Stimulated activated effector memory CD8-positive, alpha-beta T cell treated with anti-CD3 and anti-CD28 coated beads, Interleukin-12 subunit alpha, Interleukin-12 subunit beta, amount 100 ng/mL, for 72 hours (primary cell): ENCODE measurements at regions not wholly inside any gene's neighbourhood (a gene's known extent, or its start where the extent isn't known, plus 50 kb on each side); places are given as distances from the start of the nearest gene placed in this dataset.

ENCODE experiments used
- ATAC-seq: fragments of 150-1000 bp; cut with Tn5 transposase; 2 replicates; pipeline ENCODE4 v1.10.0; 2021
- DNase-seq, 2 donors: peaks; one replicate each; pipeline ENCODE4 v3.0.0; 2021 to 2022; ENCODE audit warnings: low spot score in 2 of 2
- H3K27ac Mint-ChIP-seq: one replicate; pipeline ENCODE4 v1.8.0; 2022; ENCODE audit warnings: mild to moderate bottlenecking, mixed read lengths
- H3K36me3 Mint-ChIP-seq: one replicate; pipeline ENCODE4 v1.8.0; 2022; ENCODE audit warnings: mild to moderate bottlenecking, mixed read lengths
- H3K4me1 Mint-ChIP-seq: one replicate; pipeline ENCODE4 v1.8.0; 2022; ENCODE audit warnings: mixed read lengths
- H3K4me3 Mint-ChIP-seq: one replicate; pipeline ENCODE4 v1.8.0; 2022; ENCODE audit warnings: mild to moderate bottlenecking, mixed read lengths
- H3K9me3 Mint-ChIP-seq: one replicate; pipeline ENCODE4 v1.8.0; 2022; ENCODE audit warnings: mixed read lengths

DNA sequence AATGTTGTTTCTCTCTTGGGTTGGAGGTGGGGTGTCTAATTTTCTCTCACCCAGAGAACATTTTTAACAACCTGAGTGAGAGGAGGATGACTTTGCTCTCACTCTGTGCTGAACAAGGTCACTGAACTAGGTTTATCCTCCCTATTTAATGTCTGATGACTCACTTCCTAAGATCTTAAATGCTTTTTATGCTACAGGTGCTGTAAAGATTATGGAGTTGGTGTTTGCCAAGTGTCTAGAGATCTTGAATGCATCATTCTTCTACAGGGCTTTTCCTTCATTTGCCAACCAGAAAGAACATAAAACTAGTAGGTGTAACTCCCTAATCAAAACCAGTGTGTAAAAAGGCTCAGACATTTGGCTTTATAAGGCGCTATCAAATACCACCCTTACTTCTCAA lies 350.5 kb upstream of the ETAA1 start:
- peaks cover 5% of the 10 kb centered on the region for H3K9me3 Mint-ChIP-seq
- no peak overlapping the region for H3K4me3 Mint-ChIP-seq
- DNase-seq (no peak), ATAC-seq (no peak)
- H3K4me1 Mint-ChIP-seq: no peaks in the 10 kb centered on the region
- no peak overlapping the region for H3K27ac Mint-ChIP-seq
- H3K36me3 Mint-ChIP-seq: no peaks in the 10 kb centered on the region

DNA sequence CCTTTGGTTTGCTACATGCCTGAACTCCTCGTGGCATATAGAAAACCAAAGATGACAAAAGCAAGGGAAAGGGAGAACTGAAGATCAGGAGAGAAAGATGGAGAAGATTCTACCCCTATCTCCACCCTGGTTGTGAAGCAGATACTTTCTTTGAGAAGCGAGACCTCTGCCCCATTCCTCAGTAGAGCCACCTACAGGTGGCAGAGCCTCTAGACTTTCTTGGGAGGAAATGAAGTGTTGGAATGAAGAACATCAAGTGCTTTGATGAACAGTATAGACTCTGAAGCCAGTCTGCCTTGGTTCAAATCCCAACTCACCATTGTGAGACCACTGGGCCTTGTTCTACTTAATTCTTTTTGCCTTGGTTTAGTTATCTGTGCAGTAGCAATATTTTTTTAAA lies 348.8 kb upstream of the ETAA1 start:
- DNase-seq (no peak), ATAC-seq (no peak)
- Mint-ChIP-seq H3K4me1 (no peaks in the 10 kb centered on the region), H3K4me3 (no peak overlapping the region), H3K27ac (no peak overlapping the region), H3K36me3 (no peaks in the 10 kb centered on the region), H3K9me3 (peaks cover 7% of the 10 kb centered on the region)

DNA sequence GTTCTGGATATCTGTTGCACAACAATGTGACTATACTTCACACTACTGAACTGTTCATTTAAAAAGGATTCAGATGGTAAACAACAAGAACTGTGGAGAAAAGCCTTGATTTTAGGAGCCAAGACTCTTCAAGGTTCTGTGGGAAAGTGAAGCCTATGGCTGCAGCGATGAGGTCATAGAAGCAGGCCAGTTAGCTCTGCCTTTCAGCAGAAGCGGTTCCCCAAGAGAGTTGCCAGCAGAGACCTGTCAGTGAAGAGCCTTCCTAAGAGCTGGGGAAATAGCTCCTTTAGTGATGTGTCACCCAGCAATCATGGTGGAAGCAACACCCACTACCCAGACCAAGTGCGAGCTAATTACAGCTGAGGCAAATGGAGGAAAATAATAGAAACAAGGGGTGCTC lies 346.5 kb upstream of the ETAA1 start:
- Mint-ChIP-seq H3K36me3 (no peaks in the 10 kb centered on the region), H3K27ac (no peak overlapping the region), H3K9me3 (peaks cover 7% of the 10 kb centered on the region), H3K4me3 (no peak overlapping the region), H3K4me1 (no peaks in the 10 kb centered on the region)
- DNase-seq (no peak), ATAC-seq (no peak)

DNA sequence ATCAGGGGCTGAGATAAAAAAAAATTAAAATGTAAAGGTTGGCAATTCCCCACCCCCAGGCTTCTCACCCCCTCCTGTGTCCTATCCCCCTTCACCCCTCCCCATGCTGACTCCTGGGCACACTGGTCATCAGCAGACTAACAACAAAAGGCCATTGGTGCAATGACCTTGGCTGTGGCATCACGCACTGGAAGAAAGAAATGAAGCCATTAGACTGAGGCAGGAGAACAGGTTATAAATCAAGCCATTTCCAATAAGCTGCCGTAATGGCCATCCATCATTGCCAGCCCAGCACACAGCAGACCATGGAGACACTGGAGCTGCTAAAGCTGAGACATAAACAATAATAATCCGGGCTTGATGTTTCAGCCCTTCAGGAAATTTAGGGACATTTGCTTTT lies 342.4 kb upstream of the ETAA1 start:
- no peak overlapping the region for H3K27ac Mint-ChIP-seq
- DNase-seq: no peak
- H3K4me1 Mint-ChIP-seq: no peaks in the 10 kb centered on the region
- no peaks in the 10 kb centered on the region for H3K36me3 Mint-ChIP-seq
- no peak overlapping the region for H3K4me3 Mint-ChIP-seq
- no peak for ATAC-seq
- H3K9me3 Mint-ChIP-seq: peaks cover 3% of the 10 kb centered on the region

DNA sequence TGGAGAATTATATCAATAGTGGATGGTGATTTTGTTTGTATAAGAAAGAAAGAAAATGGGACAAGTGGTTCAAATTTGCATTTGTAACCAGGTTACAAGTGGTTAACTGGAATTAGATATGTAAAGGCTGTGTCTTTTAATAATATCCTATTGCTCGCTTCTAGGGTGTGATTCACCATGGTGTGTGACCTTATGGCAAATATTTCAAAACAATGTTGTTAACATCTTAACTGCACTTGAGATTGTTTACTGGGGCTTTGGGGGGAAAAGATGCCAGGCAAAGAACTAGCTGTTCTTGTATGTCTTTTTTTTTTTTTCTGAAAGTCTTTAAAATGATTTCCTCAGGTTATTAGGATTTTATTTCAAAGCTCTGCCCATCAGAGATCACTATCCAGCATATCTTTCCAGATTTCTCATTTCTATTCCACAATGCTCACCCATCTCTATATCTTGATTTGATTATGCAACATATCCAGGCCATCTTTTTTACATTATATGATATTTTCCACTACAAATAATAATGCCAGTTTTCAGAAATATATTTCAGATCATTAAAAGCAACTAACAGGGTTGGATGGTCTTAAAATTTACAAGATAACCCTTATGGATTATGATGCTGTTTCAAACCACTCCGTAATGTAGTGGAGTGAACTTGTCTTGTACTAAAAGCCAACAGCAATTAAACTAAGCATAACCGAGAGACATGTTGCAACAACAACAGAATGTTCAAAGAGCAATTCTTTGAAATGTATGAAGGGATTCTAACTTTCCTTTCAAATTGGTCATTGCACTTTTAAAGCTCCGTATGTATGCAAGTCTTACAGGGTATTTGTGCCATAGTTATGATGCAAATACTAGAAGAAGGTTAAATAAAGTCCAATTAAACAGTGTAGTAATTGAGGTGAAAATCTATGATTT lies 341.5 kb upstream of the ETAA1 start:
- peaks cover 3% of the 10 kb centered on the region for H3K9me3 Mint-ChIP-seq

DNA sequence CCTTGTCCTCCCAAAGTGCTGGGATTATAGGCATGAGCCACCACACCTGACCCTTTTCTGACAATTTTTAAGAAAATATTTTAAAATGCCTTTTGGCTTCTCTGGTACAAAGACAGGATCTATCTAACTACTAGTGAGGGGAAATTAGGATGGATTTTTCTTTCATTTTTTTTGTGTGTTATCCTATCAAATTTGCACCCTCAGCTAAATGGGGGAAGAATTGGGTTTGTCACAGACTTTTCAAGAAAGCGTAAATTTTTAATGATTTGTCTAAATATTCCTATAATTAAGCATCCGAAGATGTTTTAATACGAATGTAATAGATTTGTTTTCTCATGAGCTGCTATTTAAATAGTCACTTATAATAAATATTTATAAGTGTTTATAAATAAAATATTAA lies 340.0 kb upstream of the ETAA1 start:
- DNase-seq (no peak), ATAC-seq (no peak)
- no peaks in the 10 kb centered on the region for H3K4me1 Mint-ChIP-seq
- H3K36me3 Mint-ChIP-seq: no peaks in the 10 kb centered on the region
- no peak overlapping the region for H3K4me3 Mint-ChIP-seq
- H3K9me3 Mint-ChIP-seq: no peaks in the 10 kb centered on the region
- no peak overlapping the region for H3K27ac Mint-ChIP-seq

More for the DNA sequence above, 341.5 kb upstream of the ETAA1 start:
- no peaks in the 10 kb centered on the region for H3K36me3 Mint-ChIP-seq
- no peak for ATAC-seq
- H3K4me1 Mint-ChIP-seq: no peaks in the 10 kb centered on the region
- H3K27ac Mint-ChIP-seq: no peak overlapping the region
- no peak for DNase-seq
- H3K4me3 Mint-ChIP-seq: no peak overlapping the region

DNA sequence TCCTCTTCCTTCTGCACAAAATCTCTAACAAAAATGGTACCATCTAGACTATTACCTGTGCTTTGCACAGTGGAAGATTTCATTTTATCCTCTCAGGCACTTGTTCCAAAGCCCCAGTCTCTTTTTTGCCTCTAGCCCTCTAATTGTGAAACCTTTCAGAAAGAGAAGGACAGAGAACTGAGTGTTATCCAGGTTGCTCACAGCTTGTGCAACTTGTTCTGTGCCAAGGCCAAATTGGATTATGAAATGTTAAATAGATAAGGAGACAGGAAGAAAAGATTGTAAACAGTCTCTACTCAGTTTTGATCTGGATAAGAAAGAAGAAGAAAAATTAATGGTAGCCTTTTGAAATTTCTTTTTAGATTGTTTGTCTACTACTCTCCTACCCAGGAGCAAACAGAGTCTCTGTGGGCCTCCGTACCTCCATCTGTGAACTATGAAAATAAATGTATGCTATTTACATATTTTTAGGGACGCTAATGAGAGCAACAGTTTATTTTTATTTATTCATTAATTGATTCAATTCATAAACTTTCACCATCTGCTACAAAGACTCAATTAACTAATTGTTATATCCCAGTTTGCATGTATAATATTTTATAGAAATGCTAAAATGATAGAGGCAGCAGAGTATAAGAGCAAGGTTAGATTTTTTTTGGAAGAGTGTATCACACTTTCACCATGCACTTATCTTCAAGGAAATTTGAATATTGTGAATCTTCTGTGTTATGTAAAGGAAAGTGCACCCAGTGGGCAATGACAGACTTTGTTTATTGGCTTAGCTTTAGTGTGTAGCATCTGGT lies 339.0 kb upstream of the ETAA1 start:
- ATAC-seq: no peak
- H3K9me3 Mint-ChIP-seq: no peaks in the 10 kb centered on the region
- no peak overlapping the region for H3K4me3 Mint-ChIP-seq

DNA sequence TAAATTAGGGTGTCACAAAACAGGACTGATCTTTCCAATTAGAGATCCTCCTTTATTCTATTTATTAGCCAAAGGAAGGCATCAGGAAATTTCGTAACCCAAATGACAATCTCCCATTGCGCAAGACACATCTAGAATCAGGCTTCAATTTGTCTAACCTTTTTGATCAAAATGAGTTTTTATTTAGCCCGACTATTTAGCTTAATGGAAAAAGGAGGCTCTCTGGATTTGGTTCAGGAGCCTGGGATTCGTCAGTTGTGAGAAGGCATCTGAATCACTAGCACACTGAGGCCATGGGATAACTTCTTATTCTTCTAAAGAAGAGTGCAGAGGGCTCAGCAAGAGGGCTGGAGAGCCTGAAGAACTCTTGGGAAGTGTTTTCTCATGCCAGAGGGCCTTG lies 332.1 kb upstream of the ETAA1 start:
- H3K4me1 Mint-ChIP-seq: no peaks in the 10 kb centered on the region
- ATAC-seq (no peak), DNase-seq (no peak)
- H3K36me3 Mint-ChIP-seq: no peaks in the 10 kb centered on the region
- H3K27ac Mint-ChIP-seq: no peak overlapping the region
- peaks cover 8% of the 10 kb centered on the region for H3K9me3 Mint-ChIP-seq
- no peak overlapping the region for H3K4me3 Mint-ChIP-seq

More for the DNA sequence above, 339.0 kb upstream of the ETAA1 start:
- no peak for DNase-seq
- no peaks in the 10 kb centered on the region for H3K4me1 Mint-ChIP-seq
- no peaks in the 10 kb centered on the region for H3K36me3 Mint-ChIP-seq
- no peak overlapping the region for H3K27ac Mint-ChIP-seq

DNA sequence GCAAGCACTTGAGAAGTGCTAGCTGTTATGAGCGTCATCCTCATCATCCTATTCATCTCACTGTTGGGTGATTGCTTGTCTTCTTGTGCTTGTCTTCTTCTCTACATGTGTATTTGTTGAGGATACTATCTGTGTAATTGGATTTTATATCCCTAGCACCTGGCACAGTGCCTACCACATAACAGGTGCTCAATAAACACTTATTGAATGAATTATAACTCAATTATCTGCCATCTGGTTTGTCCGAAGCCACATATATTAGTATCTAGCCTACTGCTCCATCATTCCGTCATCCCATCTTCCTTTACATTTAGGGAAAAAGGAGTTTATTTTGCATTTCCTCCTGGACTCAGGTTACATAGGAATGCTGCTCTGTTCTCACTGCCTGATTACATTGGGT lies 330.4 kb upstream of the ETAA1 start:
- Mint-ChIP-seq H3K36me3 (no peaks in the 10 kb centered on the region), H3K4me3 (no peak overlapping the region), H3K4me1 (no peaks in the 10 kb centered on the region), H3K9me3 (peaks cover 9% of the 10 kb centered on the region), H3K27ac (no peak overlapping the region)
- no peak for DNase-seq
- no peak for ATAC-seq

DNA sequence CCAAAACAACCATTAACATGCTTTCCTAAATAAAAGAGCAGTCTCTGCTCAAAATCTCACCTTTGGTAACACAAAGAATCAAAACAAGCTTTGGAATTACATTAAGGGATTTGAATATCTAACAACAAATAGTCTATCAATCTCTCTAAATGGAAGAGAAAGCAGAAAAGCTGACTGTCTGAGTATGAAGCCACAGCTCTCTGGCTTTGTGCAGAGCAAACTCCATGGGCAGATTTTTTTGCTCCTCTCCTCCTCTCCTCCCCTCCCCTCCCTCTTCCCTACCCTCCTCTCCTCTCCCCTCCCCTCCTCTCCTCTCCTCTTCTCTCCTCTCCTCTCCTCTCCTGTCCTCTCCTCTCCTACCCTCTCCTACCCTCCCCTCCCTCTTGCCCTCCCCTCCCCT lies 329.5 kb upstream of the ETAA1 start:
- no peak for ATAC-seq
- Mint-ChIP-seq H3K36me3 (no peaks in the 10 kb centered on the region), H3K4me3 (no peak overlapping the region), H3K9me3 (peaks cover 9% of the 10 kb centered on the region), H3K4me1 (no peaks in the 10 kb centered on the region), H3K27ac (no peak overlapping the region)
- DNase-seq: no peak

DNA sequence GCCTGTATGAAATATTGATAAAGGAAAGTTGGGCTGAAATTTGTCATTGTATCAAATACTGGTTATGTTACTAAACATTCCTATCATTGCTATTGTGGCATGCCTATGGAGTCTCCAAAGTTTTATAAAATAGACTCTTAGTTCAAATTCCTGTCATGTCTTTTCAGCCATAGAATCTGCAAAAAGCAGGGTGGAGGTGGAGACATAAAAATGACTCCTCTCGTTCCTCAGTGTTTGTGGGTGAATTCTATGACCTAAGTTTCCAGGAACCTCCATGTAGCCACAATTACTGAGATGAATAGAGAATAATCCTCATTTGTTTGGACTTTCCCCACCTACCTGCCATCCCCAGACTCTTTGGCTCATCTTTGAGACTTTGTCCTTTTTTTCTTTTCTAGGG lies 326.3 kb upstream of the ETAA1 start:
- no peak overlapping the region for H3K27ac Mint-ChIP-seq
- ATAC-seq: no peak
- no peaks in the 10 kb centered on the region for H3K4me1 Mint-ChIP-seq
- no peak for DNase-seq
- H3K9me3 Mint-ChIP-seq: peaks cover 15% of the 10 kb centered on the region
- H3K4me3 Mint-ChIP-seq: no peak overlapping the region
- no peaks in the 10 kb centered on the region for H3K36me3 Mint-ChIP-seq

DNA sequence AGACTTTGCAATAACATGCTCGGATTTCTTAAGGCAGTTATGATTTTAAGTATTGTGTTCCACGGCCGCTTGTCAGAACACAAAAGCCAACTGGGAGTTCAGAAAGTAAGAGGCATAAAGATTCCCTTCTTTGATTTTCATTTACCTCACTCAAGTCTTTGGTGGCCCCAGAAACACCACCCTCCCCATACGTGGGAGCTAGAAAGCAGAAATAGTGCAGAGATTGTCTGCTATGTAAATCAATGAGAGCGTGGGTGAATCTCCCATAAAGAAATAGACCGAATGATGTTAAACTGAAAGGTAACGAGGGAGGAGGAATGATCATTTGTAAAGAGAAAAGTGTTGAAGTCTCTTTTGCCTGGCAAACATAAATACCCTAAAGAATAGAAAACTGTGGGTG lies 322.1 kb upstream of the ETAA1 start:
- ATAC-seq: no peak
- Mint-ChIP-seq H3K36me3 (no peaks in the 10 kb centered on the region), H3K27ac (no peak overlapping the region), H3K4me1 (no peaks in the 10 kb centered on the region), H3K4me3 (no peak overlapping the region), H3K9me3 (peaks cover 10% of the 10 kb centered on the region)
- DNase-seq: no peak

DNA sequence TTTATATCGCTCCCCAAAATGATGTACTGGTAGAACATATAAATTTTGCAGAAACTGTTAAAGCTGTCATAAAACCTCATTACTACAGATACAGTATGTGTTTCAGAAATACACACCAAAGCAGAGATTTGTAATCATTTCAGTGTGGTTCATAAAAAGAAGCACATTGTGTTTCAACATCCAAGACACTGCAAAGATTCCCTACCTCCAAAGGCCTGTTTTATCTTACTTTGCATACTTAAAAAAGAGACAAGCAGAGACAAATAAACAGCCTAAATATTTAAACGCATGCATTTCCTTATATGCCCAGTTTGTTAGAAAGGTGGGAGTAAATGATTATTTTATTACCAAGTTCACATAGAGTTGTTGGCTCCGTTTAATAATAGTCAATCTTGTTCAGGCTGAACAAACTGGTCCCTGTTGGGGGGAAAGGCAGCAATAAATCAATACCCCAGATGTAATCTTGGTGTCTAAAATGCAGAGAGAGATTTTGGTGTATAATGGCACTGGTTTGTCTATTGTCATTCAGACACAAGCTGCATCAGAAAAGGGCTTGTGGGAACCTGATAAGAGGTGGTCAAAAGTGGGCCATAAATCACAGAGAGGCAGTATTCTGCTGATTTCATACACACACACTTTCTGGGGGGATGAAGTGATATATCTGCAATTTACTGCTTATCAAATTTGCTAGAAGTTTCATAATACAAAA lies 321.4 kb upstream of the ETAA1 start:
- no peaks in the 10 kb centered on the region for H3K36me3 Mint-ChIP-seq
- no peak for ATAC-seq
- DNase-seq: no peak
- no peaks in the 10 kb centered on the region for H3K4me1 Mint-ChIP-seq
- H3K9me3 Mint-ChIP-seq: peaks cover 10% of the 10 kb centered on the region
- H3K4me3 Mint-ChIP-seq: no peak overlapping the region
- no peak overlapping the region for H3K27ac Mint-ChIP-seq

DNA sequence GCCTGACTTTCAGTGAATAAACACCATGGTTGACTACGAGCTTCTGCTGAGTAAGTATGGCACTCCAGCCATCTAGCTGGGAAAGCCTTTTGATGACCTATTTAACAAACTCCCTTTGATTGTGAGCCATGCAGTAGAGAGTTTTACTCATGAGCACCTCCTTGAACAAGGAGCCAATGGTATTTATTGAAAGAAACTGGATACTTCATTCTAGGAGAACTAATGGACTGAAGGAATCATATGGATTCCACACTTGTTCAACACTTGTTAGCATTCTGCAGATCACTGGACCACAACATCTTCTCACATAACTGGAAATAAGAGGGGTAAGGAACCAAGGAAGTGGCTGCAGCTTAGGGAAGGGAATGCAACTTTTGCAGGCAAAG lies 320.9 kb upstream of the ETAA1 start:
- no peak for DNase-seq
- Mint-ChIP-seq H3K4me3 (no peak overlapping the region), H3K4me1 (no peaks in the 10 kb centered on the region), H3K27ac (no peak overlapping the region), H3K36me3 (no peaks in the 10 kb centered on the region), H3K9me3 (peaks cover 13% of the 10 kb centered on the region)
- ATAC-seq: no peak

DNA sequence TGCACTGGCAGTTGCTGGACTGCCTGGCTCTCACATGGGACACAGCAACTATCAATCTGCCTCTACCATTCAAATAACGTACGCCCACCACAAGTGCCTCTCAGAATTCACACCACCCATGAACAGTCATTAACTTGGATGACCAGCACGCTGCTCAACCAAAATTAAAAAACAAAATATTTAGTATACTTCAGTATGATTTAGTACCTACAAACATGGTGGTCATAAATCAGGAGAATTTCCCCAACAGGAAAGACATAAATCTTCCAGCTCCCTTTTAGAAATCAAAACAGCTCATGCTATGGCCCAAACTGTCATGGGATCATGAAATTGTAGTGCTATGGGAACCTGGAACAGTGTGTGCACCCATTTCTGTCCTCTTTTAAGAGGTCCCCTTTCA lies 317.4 kb upstream of the ETAA1 start:
- Mint-ChIP-seq H3K36me3 (no peaks in the 10 kb centered on the region), H3K27ac (no peak overlapping the region), H3K4me3 (no peak overlapping the region), H3K4me1 (no peaks in the 10 kb centered on the region), H3K9me3 (peaks cover 16% of the 10 kb centered on the region)
- ATAC-seq (no peak), DNase-seq (no peak)
